B cell (primary cell): ENCODE measurements at regions not wholly inside any gene's neighbourhood (a gene's known extent, or its start where the extent isn't known, plus 50 kb on each side); places are given as distances from the start of the nearest gene placed in this dataset.

Experiments used
- CTCF ChIP-seq: fragments of 200-600 bp; IDR thresholded peaks from one replicate; pipeline ENCODE4 v1.8.0; 2022; ENCODE audit warnings: antibody characterized with exemption, mild to moderate bottlenecking
- EZH2 ChIP-seq: IDR thresholded peaks from 2 replicates; pipeline ENCODE4 v1.6.1; 2012; ENCODE audit warnings: borderline replicate concordance, low read depth, mild to moderate bottlenecking, moderate library complexity, low read length; ENCODE audit not compliant: insufficient read depth, poor library complexity, severe bottlenecking

- no peak for TF ChIP-seq CTCF
- TF ChIP-seq EZH2 = no peak
Measured at GRCh38 chr4:188783606-188784160, 644.4 kb downstream of the TRIML1 start.
